GM18508 (cell line): ENCODE measurements at regions not wholly inside any gene's neighbourhood (a gene's known extent, or its start where the extent isn't known, plus 50 kb on each side); places are given as distances from the start of the nearest gene placed in this dataset.

Experiments
- ATAC-seq: cut with Tn5 transposase; IDR thresholded peaks from one replicate; pipeline ENCODE4 v1.9.1; 2021; ENCODE audit warnings: moderate number of reproducible peaks; ENCODE audit not compliant: insufficient read depth, unreplicated experiment

GRCh38 chr2:144333143-144333555 lies 186.8 kb downstream of the ZEB2 start:
- ATAC-seq, result no peak

- ATAC-seq, result peak; percentile 65
These were observed 187.4 kb downstream of the ZEB2 start for GRCh38 chr2:144332356-144333142.

DNA sequence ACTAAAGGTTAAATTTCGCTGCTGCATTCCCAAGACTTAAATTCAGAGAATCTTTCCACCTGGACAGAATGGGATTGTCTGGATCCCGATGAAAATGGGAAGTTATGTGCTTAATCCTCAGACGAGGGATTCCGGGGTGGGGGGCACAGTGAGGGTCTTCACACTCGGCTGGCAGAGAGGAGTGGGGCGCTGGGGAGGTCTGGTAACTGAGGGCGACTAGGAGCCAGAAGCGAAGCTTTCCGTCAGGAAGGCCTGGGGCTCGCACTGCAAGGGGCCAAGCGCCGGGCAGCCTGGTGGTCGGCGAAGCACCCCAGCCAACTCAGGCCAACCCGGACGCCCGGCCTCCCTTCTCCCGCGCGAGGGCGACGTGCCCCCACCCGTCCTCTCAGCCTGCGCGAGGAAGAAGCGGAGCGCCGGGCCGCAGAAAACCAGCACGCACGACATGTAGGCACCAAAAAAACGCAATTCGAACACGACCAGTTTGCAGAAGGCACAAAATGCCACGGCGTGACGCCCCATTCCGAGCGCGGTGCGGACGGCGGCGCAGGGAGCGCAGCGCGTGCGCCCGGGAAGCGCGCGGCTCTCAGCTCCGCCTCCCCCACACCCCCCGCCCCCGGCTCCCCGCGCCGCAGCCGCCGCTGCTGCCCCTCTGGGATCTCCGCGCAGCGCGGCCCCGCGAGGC lies 188.1 kb downstream of the ZEB2 start:
- peak; percentile 44 for ATAC-seq

DNA sequence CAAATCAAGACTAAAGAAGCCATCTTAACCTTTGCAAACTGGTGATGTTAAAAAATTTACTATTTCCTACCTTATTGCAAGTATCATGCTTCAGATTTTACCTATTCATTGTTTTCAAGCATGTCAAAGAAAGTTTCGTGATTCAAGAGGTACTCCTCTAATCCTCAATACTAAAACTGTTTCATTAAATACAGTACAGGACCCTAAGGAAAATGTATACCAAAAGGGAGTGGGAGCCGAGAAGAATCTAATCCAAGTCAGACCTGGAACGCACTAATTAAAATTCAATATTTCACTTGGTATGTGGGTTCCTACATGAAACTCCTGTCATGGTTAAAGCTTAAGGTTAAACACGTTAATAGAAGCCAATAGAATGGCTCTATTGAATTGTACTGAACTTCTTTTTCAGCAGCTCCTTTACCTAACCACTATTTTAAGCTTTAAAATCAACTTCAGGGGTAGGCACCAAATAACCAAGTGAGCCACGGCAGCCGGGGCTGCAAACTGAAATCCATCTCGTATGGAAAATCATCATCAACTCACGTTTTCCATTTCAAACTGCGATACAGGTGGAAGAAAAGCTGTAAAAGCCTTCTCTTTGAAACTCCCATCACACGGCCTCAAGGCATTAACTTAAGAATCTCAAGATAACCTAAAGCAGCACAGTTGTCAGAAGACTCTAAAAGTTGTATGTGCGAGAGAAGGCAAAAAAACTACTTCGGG lies 188.8 kb downstream of the ZEB2 start:
- ATAC-seq, result no peak

DNA sequence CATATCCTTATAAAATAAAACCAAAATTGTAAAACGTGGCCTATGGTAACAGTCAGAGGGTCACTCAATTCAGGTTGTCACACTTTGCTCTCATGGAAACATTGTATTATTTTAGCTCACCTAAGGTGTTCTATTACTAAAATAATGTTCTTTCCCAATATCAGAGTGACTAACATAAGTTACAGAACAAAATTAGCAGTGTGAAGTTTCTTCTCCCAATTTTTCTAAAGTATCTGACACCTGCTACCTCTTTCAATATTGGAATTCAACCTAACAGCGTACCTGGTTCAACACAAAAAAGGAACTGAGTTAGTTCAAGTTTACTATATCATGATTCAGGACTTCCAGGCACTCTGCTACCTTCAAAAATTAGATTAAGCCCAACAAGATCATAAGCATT lies 190.4 kb downstream of the ZEB2 start:
- ATAC-seq, result no peak

GRCh38 chr2:144328938-144329337 lies 191.0 kb downstream of the ZEB2 start:
- no peak for ATAC-seq

GRCh38 chr2:144326825-144327224 lies 193.1 kb downstream of the ZEB2 start:
- ATAC-seq, result no peak

DNA sequence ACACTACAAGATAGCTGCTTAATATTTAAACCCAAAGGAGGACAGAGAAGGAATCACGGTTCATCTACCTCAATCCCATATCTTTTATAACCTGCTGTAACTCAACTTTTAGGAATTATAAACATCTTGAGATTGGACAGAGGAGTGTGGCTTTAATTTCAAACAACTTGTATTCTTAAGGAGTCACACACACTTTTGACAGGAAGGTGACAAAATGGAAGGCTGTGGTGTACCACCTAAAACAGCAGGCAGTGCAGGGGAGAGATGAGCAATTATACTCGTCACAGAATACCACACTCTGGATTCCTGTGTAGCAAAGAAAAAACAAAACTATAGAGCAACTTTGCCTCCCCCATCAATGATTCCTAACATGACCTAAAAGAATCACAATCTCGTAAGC lies 194.8 kb downstream of the ZEB2 start:
- ATAC-seq, result no peak

DNA sequence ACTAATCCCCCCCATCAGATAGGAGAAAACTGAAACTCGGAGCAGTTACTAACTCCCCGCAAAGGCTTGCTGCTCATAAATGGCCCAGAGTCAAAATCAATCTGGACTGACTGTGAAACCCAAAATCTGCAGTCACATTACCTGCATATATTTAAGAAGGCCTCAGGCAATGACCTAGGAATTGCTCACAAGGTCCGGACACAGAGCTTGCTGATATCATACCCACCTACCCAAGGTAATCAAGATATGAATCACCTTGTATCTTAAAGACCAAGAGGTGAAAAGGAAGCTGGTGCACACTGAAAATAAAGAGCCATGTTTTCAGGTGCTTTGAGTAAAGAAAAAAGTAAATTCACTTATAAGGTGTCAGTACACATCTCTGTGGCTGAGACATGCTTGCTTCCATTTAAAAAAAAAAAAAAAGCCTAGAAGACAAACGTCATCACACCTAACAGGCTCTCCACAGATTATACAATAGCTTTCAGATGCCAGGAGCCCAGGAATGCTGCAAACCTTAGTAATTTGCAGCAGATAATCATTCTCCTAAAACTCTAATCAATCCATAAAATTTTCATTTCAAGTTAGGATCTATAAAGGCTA lies 195.4 kb downstream of the ZEB2 start:
- no peak for ATAC-seq

GRCh38 chr2:144323946-144324345 lies 196.0 kb downstream of the ZEB2 start:
- no peak for ATAC-seq

DNA sequence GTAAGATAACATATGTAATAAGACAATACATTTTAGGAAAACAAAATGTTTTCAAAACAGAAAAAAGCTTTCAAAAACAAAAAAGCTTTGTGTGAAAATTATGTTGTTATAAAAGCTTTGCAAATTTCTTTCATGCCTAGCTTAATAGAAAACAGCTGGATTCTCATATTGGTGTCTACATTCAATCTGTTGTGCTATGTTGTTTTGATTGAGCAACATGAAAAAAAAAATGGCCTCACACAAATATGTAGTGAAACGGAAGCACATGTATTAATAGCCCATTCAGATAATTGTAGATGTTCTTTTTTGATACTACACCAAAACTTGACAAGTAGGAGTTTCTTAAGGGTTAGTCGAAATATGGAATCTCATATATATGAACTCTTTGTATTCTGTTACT lies 197.5 kb downstream of the ZEB2 start:
- no peak for ATAC-seq

GRCh38 chr2:144320491-144320890 lies 199.4 kb downstream of the ZEB2 start:
- ATAC-seq, result peak; percentile 42

- no peak for ATAC-seq
These were observed 202.7 kb downstream of the ZEB2 start for GRCh38 chr2:144317071-144317738.

DNA sequence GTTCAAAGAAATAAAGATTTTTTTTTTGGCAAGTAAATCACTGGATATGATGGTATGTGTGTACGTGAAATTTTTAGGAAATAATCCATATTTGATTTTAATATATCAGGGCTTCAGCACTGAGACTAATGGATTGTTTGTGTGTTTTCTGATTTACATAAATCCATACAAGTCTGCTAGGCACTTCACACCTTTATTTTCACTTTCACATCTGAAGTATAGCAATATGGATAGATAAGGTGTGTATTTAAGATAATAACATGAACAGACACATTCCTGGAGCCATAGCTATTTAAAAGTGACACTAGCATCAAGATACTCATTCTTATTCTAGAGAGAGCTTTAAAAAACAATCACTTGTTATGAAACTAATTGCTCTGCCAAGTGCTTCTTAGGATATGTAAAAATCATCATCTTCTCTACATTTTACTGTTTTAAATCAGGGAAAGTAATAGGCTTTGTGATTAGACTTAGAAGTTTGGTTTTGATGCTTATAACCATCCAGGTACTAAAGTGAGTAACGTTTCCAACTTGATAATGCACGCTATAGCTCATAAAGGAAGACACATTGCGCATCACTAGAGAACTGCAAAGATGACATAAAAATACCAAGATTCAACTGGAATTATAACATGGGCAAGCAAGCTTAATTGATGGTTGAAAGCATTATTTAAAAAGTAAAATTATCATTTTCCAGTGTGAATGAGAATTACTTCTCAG lies 208.9 kb downstream of the ZEB2 start:
- no peak for ATAC-seq

DNA sequence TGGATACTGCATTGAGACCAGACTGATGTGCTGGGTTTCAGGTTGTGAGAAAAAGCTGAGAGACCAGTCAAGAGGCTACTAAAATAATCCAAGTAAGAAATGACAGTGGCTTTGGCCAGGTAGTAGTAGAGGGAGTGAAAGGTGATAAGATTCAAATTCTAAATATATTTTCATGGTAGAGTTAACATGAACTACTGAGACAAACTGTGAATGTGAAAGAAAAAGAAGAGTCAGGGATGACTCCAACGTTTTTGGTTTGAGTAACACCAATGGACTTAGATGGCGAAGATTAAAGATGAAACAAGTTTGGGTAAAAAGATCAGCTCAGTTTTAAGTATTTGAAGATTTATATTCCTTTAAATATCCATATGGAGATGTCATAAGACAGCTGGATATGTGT lies 209.4 kb downstream of the ZEB2 start:
- no peak for ATAC-seq

DNA sequence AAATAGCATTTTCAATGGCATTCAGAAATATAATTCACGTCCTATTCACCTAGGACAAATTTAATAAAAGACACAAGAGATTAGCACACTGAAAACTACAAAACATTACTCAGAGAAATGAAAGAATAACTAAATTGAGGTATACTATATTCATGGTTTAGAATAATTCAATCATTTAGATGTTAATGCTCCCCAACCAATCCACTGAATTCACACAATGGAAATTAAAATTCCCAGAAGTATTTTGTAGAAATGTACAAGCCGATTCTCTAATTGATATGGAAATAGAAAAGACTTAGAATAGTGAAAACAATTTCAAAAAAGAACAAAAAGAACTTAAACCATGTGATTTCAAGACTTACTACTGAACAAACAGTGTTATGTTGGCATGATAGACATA lies 212.2 kb downstream of the ZEB2 start:
- no peak for ATAC-seq

- ATAC-seq, result no peak
These were observed 215.7 kb downstream of the ZEB2 start for GRCh38 chr2:144304202-144304601.

DNA sequence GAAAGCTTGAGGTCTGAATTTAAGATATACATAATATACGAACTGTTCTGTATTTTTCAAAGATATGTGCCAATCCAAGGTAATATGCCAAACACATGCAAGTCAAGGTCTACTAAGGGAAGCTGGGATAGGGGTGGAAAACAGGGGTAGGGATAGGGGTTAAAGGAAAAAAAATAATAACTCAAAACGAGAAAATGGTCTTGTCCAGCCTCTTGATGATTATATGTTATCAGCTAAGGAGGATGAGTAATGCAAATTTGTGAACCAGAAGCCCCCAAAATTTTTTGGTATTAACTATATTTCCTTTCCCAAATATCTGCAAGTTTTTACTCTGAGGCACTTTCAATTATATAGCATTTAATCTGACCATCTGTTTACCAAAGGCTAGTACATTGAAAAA lies 219.3 kb downstream of the ZEB2 start:
- ATAC-seq, result no peak

DNA sequence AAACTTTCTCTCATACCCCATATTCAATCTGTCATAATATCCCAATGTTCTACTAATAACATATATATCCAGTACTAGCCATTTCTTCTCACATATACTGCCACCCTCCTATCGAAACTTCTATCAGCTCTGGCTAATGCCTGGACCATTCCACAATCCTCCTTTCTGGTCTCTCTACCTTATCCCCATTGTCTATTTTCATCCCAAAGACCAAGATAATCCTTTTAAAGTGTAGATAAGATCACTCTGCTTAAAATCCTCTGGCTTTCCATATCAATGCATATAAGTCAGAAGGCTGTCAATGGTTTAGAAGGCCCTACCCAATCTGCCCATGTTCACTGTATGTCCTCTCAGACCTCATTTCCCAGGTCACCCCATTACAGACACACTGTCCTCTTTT lies 229.6 kb downstream of the ZEB2 start:
- no peak for ATAC-seq

DNA sequence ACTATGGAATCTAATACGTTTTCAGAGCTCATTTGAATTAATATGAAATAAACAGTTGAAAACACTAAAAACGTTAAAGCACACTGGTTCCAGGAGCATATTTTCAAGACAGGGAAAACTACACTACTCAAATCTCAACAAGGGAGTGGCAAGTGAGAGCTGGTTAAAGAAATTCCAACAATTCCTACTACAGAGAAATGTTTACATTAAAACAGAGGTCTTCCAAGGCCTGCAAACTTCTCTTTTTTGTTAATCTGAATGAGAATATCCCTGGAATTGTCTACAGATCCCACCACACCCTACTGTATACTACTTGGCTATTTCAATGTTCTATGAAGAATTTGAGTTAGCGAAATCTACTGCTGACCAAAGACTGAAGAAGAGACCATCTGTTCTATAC lies 231.5 kb downstream of the ZEB2 start:
- ATAC-seq, result no peak
